ENCODE measurements at regions not wholly inside any gene's neighbourhood (a gene's known extent, or its start where the extent isn't known, plus 50 kb on each side); places are given as distances from the start of the nearest gene placed in this dataset.
"Not testable (repeated sequence)": the region's sequence is repeated elsewhere in the genome, so short reads cannot be mapped to it uniquely, and the experiment has no call there.

DNA sequence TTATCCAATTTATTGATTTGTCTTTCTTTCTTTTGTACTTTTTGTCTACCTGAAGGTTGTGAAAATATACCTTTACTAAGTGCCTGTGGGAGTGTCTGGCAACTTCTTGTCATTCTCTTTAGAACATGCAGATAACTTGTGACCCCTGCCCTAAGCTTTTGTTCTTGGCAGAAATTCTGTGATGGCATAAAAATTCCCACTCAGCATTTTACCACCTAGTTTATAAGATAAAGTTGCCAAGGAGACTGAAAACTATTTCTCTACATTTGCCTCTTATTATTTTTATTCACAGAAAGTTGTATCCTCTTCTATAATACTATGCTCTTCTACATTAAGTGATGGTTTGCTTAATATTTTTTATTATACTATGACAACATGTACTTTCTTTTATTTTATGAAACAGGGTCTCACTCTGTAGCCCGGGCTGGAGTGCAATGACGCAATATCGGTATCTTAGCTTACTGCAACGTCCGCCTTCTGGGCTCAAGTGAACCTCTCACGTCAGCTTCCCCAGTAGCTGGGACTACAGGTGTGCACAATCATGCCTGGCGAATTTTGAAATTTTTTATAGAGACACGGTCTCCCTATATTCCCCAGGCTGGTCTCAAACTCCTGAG, 683.5 kb downstream of the ANKRD7 start:
- TF ChIP-seq, protein P1, sequence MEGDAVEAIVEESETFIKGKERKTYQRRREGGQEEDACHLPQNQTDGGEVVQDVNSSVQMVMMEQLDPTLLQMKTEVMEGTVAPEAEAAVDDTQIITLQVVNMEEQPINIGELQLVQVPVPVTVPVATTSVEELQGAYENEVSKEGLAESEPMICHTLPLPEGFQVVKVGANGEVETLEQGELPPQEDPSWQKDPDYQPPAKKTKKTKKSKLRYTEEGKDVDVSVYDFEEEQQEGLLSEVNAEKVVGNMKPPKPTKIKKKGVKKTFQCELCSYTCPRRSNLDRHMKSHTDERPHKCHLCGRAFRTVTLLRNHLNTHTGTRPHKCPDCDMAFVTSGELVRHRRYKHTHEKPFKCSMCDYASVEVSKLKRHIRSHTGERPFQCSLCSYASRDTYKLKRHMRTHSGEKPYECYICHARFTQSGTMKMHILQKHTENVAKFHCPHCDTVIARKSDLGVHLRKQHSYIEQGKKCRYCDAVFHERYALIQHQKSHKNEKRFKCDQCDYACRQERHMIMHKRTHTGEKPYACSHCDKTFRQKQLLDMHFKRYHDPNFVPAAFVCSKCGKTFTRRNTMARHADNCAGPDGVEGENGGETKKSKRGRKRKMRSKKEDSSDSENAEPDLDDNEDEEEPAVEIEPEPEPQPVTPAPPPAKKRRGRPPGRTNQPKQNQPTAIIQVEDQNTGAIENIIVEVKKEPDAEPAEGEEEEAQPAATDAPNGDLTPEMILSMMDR (IDR thresholded peaks at IDR 0.05) = no peak
- ChIA-PET POLR2A (no interaction called here), CTCF (no interaction called here)
- Mint-ChIP-seq H3K4me1 (no peaks in the 10 kb centered on the region), H3K9me3 (ENCODE audit: insufficient read depth) (no peaks in the 10 kb centered on the region), H3K4me3 (no peak overlapping the region), H3K27me3 (no peaks in the 10 kb centered on the region), H3K27ac (no peak overlapping the region)
- DNase-seq = no peak
- Histone ChIP-seq H3K27ac (ENCODE audit: low read length in 2 of 2) (no peak overlapping the region), H3K79me2 (ENCODE audit: control insufficient read depth, insufficient read depth, low read length) (no peaks in the 10 kb centered on the region), H3K9ac (ENCODE audit: low read length) (no peak overlapping the region), H3K4me2 (replicated peaks; ENCODE audit: low read depth, low read length, poor library complexity, severe bottlenecking) (no peak overlapping the region), H3K9me3 (ENCODE audit: control extremely low read depth in 1 of 3, control insufficient read depth in 2 of 3, insufficient read depth in 1 of 3, low read length in 2 of 3) (no peaks in the 10 kb centered on the region), H4K20me1 (ENCODE audit: control insufficient read depth, insufficient read depth, low read length, poor library complexity, severe bottlenecking) (no peaks in the 10 kb centered on the region), H3K4me1 (ENCODE audit: control insufficient read depth in 2 of 2, insufficient read depth in 2 of 2, low read length in 2 of 2) (no peaks in the 10 kb centered on the region), H3K4me3 (ENCODE audit: control extremely low read depth in 1 of 5, extremely low read depth in 1 of 5, insufficient read depth in 1 of 5, low read depth in 2 of 5, low read length in 4 of 5) (no peak overlapping the region), H2AFZ (ENCODE audit: insufficient read depth, low read depth, low read length, poor library complexity, severe bottlenecking) (no peak overlapping the region), H3K36me3 (replicated peaks in 1 of 2; ENCODE audit: control extremely low read depth in 1 of 2, control insufficient read depth in 1 of 2, extremely low read depth in 1 of 2, insufficient read depth in 2 of 2, low read length in 1 of 2) (no peaks in the 10 kb centered on the region), H3K27me3 (replicated peaks in 1 of 4; ENCODE audit: control extremely low read depth in 1 of 4, control insufficient read depth in 3 of 4, insufficient read depth in 4 of 4, low read length in 3 of 4) (no peaks in the 10 kb centered on the region)
- intact Hi-C loops (cut with micrococcal nuclease) = no loop called here
- 92% methylated on average over 7 of the region's 8 CpGs for WGBS (ENCODE audit: insufficient coverage)
- no peak for ATAC-seq (ENCODE audit: low read depth)

DNA sequence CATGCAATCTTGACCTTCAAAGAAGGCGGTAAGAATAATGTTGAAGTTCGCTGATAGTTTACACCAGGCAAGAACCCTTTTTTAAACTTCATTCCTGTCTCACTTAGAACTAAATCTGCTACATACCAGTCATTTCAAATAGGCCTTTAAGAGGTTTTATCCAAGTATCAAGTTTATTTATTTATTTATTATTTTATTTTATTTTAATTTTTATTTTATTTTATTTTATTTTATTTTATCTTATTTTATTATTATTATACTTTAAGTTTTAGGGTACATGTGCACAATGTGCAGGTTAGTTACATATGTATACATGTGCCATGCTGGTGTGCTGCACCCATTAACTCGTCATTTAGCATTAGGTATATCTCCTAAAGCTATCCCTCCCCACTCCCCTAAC, 691.6 kb downstream of the ANKRD7 start:
- ATAC-seq (ENCODE audit: low read depth); H3K27me3 ChIP-seq (replicated peaks in 1 of 4; ENCODE audit: control extremely low read depth in 1 of 4, control insufficient read depth in 3 of 4, insufficient read depth in 4 of 4, low read length in 3 of 4); H3K36me3 ChIP-seq (replicated peaks in 1 of 2; ENCODE audit: control extremely low read depth in 1 of 2, control insufficient read depth in 1 of 2, extremely low read depth in 1 of 2, insufficient read depth in 2 of 2, low read length in 1 of 2); H3K4me3 Mint-ChIP-seq; H3K4me1 ChIP-seq (ENCODE audit: control insufficient read depth in 2 of 2, insufficient read depth in 2 of 2, low read length in 2 of 2); intact Hi-C loops (cut with micrococcal nuclease); H3K9me3 Mint-ChIP-seq (ENCODE audit: insufficient read depth); H2AFZ ChIP-seq (ENCODE audit: insufficient read depth, low read depth, low read length, poor library complexity, severe bottlenecking); CTCF ChIA-PET; H3K9ac ChIP-seq (ENCODE audit: low read length); H4K20me1 ChIP-seq (ENCODE audit: control insufficient read depth, insufficient read depth, low read length, poor library complexity, severe bottlenecking); POLR2A ChIA-PET; H3K27ac ChIP-seq (ENCODE audit: low read length in 2 of 2); H3K4me3 ChIP-seq (ENCODE audit: control extremely low read depth in 1 of 5, extremely low read depth in 1 of 5, insufficient read depth in 1 of 5, low read depth in 2 of 5, low read length in 4 of 5); H3K4me1 Mint-ChIP-seq; H3K9me3 ChIP-seq (ENCODE audit: control extremely low read depth in 1 of 3, control insufficient read depth in 2 of 3, insufficient read depth in 1 of 3, low read length in 2 of 3); H3K27ac Mint-ChIP-seq; H3K79me2 ChIP-seq (ENCODE audit: control insufficient read depth, insufficient read depth, low read length); H3K27me3 Mint-ChIP-seq; H3K4me2 ChIP-seq (replicated peaks; ENCODE audit: low read depth, low read length, poor library complexity, severe bottlenecking); DNase-seq: not testable (repeated sequence)
- no CpG with 5 or more reads among the region's 3 CpGs for WGBS (ENCODE audit: insufficient coverage)
